HFFc6 (cell line): ENCODE measurements at regions not wholly inside any gene's neighbourhood (a gene's known extent, or its start where the extent isn't known, plus 50 kb on each side); places are given as distances from the start of the nearest gene placed in this dataset.

Experiments used
- DNase-seq: peaks from one replicate; pipeline ENCODE4 v3.0.0-alpha.2; 2018
- H3K27ac Mint-ChIP-seq: 2 replicates; pipeline ENCODE4 v1.8.0; 2020; ENCODE audit warnings: mild to moderate bottlenecking, mixed read lengths
- H3K27me3 Mint-ChIP-seq: 2 replicates; pipeline ENCODE4 v1.8.0; 2021; ENCODE audit warnings: mild to moderate bottlenecking, moderate library complexity, mixed read lengths; ENCODE audit not compliant: insufficient read depth
- H3K36me3 Mint-ChIP-seq: 2 replicates; pipeline ENCODE4 v1.8.0; 2021; ENCODE audit warnings: low read depth, mixed read lengths
- H3K4me1 Mint-ChIP-seq: 2 replicates; pipeline ENCODE4 v1.8.0; 2020; ENCODE audit warnings: low read depth, mixed read lengths
- H3K4me3 Mint-ChIP-seq: 2 replicates; pipeline ENCODE4 v1.8.0; 2020; ENCODE audit warnings: mild to moderate bottlenecking, moderate library complexity, mixed read lengths
- H3K9me3 Mint-ChIP-seq: 2 replicates; pipeline ENCODE4 v1.8.0; 2020; ENCODE audit warnings: mild to moderate bottlenecking, mixed read lengths
- CTCF ChIP-seq: fragments of 200-600 bp; sonication (generic); IDR thresholded peaks from 2 replicates; pipeline ENCODE4 v1.5.0; 2021; ENCODE audit warnings: antibody characterized with exemption, mild to moderate bottlenecking

DNA sequence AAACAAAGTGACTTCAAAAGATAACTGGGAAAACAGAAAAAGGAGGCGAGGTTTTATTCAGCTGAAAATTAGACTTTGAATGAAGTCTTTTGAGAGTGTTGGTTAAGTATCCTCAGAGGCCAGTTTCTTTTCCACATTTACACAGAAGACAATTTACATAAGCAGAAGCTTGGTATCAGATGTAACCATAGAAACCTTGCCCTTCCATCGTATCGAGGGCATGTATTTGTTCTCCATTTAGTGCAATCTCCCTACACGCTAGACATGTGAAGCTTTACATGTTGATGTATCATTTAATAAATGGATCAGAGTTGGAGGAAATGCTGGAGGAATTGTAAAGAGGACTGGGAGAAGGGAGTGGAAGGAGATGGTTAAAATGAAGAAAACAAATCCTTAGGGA lies 161.0 kb upstream of the CRBN start:
- no peaks in the 10 kb centered on the region; the same call in 1 of the 2 replicates for H3K36me3 Mint-ChIP-seq
- H3K4me3 Mint-ChIP-seq = no peak overlapping the region

DNA sequence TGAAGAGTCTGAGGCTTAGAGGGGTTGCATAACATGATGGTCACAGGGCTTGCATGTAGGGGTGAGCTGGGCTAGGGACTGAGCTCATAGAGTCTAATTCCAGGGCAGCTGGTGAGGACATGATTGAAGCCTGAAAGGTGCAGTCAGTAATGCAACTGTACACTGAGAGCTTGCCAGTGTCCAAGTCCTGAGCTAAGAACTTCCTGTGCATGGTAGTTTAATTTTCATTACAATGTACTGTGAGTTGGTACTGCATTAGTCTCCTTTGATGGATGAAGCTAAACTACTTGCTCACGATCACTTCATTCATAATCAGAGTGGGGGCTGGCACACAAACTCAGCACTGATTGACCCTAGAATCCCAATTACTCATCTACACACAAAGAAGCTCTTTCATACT lies 156.4 kb upstream of the CRBN start:
- H3K9me3 Mint-ChIP-seq = peaks cover 41% of the 10 kb centered on the region
- no peaks in the 10 kb centered on the region for H3K4me1 Mint-ChIP-seq
- no peak for TF ChIP-seq CTCF
- no peaks in the 10 kb centered on the region for H3K36me3 Mint-ChIP-seq
- DNase-seq = no peak
- H3K27me3 Mint-ChIP-seq = no peaks in the 10 kb centered on the region
- no peak overlapping the region for H3K4me3 Mint-ChIP-seq
- H3K27ac Mint-ChIP-seq = no peak overlapping the region

More for the DNA sequence above, 161.0 kb upstream of the CRBN start:
- TF ChIP-seq CTCF = no peak
- Mint-ChIP-seq H3K4me1 (no peaks in the 10 kb centered on the region), H3K27me3 (no peaks in the 10 kb centered on the region), H3K27ac (no peak overlapping the region), H3K9me3 (peaks cover 33% of the 10 kb centered on the region)
- no peak for DNase-seq

DNA sequence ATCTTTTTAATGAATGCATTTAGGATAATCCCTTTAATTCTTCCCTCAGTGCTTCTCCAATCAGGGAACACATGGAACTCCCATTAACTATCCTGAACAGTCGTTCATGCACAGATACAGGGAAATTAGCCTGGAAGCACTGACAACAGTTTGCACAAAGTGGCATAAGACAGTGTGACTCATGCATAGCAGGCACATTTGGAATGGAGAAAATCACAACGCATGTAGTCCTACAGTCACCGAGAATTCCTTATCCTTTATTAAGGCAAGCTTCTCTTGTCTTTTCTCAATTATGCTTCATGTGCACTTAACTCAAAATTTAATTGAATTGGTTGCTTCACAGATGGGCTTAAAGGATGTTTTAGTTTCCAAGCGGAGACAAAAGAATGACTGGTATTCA lies 155.0 kb upstream of the CRBN start:
- no peak overlapping the region for H3K4me3 Mint-ChIP-seq
- no peaks in the 10 kb centered on the region for H3K27me3 Mint-ChIP-seq
- no peaks in the 10 kb centered on the region for H3K4me1 Mint-ChIP-seq
- TF ChIP-seq CTCF = no peak
- no peak overlapping the region for H3K27ac Mint-ChIP-seq
- H3K36me3 Mint-ChIP-seq = no peaks in the 10 kb centered on the region
- DNase-seq = no peak
- peaks cover 50% of the 10 kb centered on the region for H3K9me3 Mint-ChIP-seq

DNA sequence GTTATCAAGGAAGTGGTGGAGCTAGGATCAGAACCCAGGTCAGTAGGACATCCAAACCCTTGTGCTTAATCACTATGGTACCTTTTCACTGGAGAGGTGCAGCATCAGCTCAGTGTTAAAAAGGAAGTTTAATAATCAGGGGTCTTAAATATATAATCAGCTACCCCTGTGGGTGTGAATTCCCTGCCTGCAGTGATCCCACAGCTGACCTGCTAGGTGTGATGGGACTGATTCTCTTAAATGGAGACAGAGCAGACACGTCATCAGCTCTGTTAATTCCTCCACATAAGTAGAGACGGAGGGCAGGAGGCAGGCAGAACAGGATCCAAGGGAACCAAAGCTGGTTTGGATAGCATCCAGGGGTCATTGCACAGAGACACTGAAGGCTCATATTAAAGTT lies 154.1 kb upstream of the CRBN start:
- Mint-ChIP-seq H3K4me3 (no peak overlapping the region), H3K9me3 (peaks cover 56% of the 10 kb centered on the region), H3K4me1 (no peaks in the 10 kb centered on the region), H3K27me3 (no peaks in the 10 kb centered on the region), H3K36me3 (no peaks in the 10 kb centered on the region), H3K27ac (no peak overlapping the region)
- no peak for DNase-seq
- TF ChIP-seq CTCF = no peak

DNA sequence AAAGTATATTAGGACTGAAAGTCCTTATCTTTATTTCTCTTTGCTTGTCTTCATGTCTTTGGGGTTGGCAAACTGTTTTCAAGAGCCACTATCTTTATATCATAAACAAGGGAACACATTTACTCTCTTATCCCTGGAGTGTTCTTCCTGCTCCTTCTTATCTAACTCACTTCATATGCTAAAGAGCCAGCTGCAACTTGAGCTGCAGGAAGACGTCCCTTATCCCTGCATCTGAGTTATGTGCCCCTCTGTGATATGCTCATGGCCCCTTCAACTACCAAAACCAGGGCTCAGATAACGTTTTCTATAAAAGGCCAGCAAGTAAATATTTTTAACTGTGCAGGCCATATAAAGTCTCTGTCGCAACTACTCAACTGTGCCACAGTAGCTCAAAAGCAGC lies 137.0 kb upstream of the CRBN start:
- Mint-ChIP-seq H3K27ac (no peak overlapping the region), H3K9me3 (peaks cover 55% of the 10 kb centered on the region), H3K4me1 (no peaks in the 10 kb centered on the region), H3K27me3 (no peaks in the 10 kb centered on the region), H3K36me3 (no peaks in the 10 kb centered on the region; the same call in 1 of the 2 replicates), H3K4me3 (no peak overlapping the region)
- no peak for DNase-seq
- TF ChIP-seq CTCF = no peak

DNA sequence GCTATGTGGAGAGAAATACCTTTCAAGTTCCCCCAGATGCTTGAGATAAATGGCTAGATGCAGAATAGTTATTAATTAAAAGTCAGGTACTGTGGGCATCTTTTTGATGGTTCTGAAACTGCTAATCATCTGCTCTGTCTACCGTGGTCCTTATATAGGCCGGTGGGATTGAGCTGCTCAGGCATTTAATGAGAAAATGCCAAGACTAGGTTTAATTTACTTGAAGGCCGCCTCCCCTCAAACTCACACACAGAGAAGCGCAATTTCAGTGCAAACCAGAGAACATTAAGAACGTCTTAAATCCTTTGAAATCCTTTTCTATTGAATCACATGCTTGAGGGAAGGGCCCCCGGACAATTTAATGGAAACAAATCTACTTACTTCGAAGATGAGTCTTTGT lies 136.4 kb upstream of the CRBN start:
- Mint-ChIP-seq H3K27ac (no peak overlapping the region), H3K36me3 (no peaks in the 10 kb centered on the region; the same call in 1 of the 2 replicates), H3K27me3 (no peaks in the 10 kb centered on the region), H3K4me1 (no peaks in the 10 kb centered on the region), H3K4me3 (no peak overlapping the region), H3K9me3 (peaks cover 57% of the 10 kb centered on the region)
- TF ChIP-seq CTCF = no peak
- DNase-seq = no peak
